ENCODE measurements at regions not wholly inside any gene's neighbourhood (a gene's known extent, or its start where the extent isn't known, plus 50 kb on each side); places are given as distances from the start of the nearest gene placed in this dataset.

GRCh38 chr10:33067917-33068316 is 109.9 kb upstream of the ITGB1 start:
- no peaks in the 10 kb centered on the region for H3K27me3 ChIP-seq (ENCODE audit: insufficient read depth, low read length)
- no peak overlapping the region for H3K4me3 ChIP-seq (ENCODE audit: low read depth, low read length)
- H3K27ac ChIP-seq (ENCODE audit: low read depth, low read length) = peak overlapping the region; percentile 67
- no peaks in the 10 kb centered on the region for H3K36me3 ChIP-seq (ENCODE audit: insufficient read depth, low read length)
- H3K4me1 ChIP-seq (ENCODE audit: control insufficient read depth, insufficient read depth, low read length, unreplicated experiment) = peaks cover 21% of the 10 kb centered on the region
- no peak overlapping the region for H2AFZ ChIP-seq (ENCODE audit: low read length, unreplicated experiment)
- no peaks in the 10 kb centered on the region for H3K79me2 ChIP-seq (ENCODE audit: control insufficient read depth, insufficient read depth, low read length, unreplicated experiment)

GRCh38 chr10:33067481-33067880 is 109.5 kb upstream of the ITGB1 start:
- Histone ChIP-seq H3K4me1 (ENCODE audit: control insufficient read depth, insufficient read depth, low read length, unreplicated experiment) (peaks cover 21% of the 10 kb centered on the region), H2AFZ (ENCODE audit: low read length, unreplicated experiment) (no peak overlapping the region), H3K27me3 (ENCODE audit: insufficient read depth, low read length) (no peaks in the 10 kb centered on the region), H3K36me3 (ENCODE audit: insufficient read depth, low read length) (no peaks in the 10 kb centered on the region), H3K4me3 (ENCODE audit: low read depth, low read length) (no peak overlapping the region), H3K79me2 (ENCODE audit: control insufficient read depth, insufficient read depth, low read length, unreplicated experiment) (no peaks in the 10 kb centered on the region), H3K27ac (ENCODE audit: low read depth, low read length) (peak overlapping the region; percentile 67)

GRCh38 chr10:33066558-33067236 is 108.7 kb upstream of the ITGB1 start:
- Histone ChIP-seq H3K79me2 (ENCODE audit: control insufficient read depth, insufficient read depth, low read length, unreplicated experiment) (no peaks in the 10 kb centered on the region), H3K36me3 (ENCODE audit: insufficient read depth, low read length) (no peaks in the 10 kb centered on the region), H3K27ac (ENCODE audit: low read depth, low read length) (peak overlapping the region; percentile 67), H3K4me1 (ENCODE audit: control insufficient read depth, insufficient read depth, low read length, unreplicated experiment) (peaks cover 21% of the 10 kb centered on the region), H3K4me3 (ENCODE audit: low read depth, low read length) (no peak overlapping the region), H3K27me3 (ENCODE audit: insufficient read depth, low read length) (no peaks in the 10 kb centered on the region), H2AFZ (ENCODE audit: low read length, unreplicated experiment) (no peak overlapping the region)

GRCh38 chr10:33065111-33065510 is 107.1 kb upstream of the ITGB1 start:
- Histone ChIP-seq H3K4me3 (ENCODE audit: low read depth, low read length) (no peak overlapping the region), H2AFZ (ENCODE audit: low read length, unreplicated experiment) (no peak overlapping the region), H3K36me3 (ENCODE audit: insufficient read depth, low read length) (no peaks in the 10 kb centered on the region), H3K79me2 (ENCODE audit: control insufficient read depth, insufficient read depth, low read length, unreplicated experiment) (no peaks in the 10 kb centered on the region), H3K4me1 (ENCODE audit: control insufficient read depth, insufficient read depth, low read length, unreplicated experiment) (peaks cover 21% of the 10 kb centered on the region), H3K27me3 (ENCODE audit: insufficient read depth, low read length) (no peaks in the 10 kb centered on the region), H3K27ac (ENCODE audit: low read depth, low read length) (no peak overlapping the region)

GRCh38 chr10:33064706-33065105 is 106.7 kb upstream of the ITGB1 start:
- no peak overlapping the region for H3K27ac ChIP-seq (ENCODE audit: low read depth, low read length)
- H3K4me3 ChIP-seq (ENCODE audit: low read depth, low read length) = no peak overlapping the region
- no peaks in the 10 kb centered on the region for H3K79me2 ChIP-seq (ENCODE audit: control insufficient read depth, insufficient read depth, low read length, unreplicated experiment)
- H3K36me3 ChIP-seq (ENCODE audit: insufficient read depth, low read length) = no peaks in the 10 kb centered on the region
- peaks cover 21% of the 10 kb centered on the region for H3K4me1 ChIP-seq (ENCODE audit: control insufficient read depth, insufficient read depth, low read length, unreplicated experiment)
- no peak overlapping the region for H2AFZ ChIP-seq (ENCODE audit: low read length, unreplicated experiment)
- no peaks in the 10 kb centered on the region for H3K27me3 ChIP-seq (ENCODE audit: insufficient read depth, low read length)

- no peak overlapping the region for H3K27ac ChIP-seq (ENCODE audit: low read depth, low read length)
- H3K27me3 ChIP-seq (ENCODE audit: insufficient read depth, low read length) = no peaks in the 10 kb centered on the region
- H2AFZ ChIP-seq (ENCODE audit: low read length, unreplicated experiment) = no peak overlapping the region
Measured at GRCh38 chr10:33057620-33058019, 99.6 kb upstream of the ITGB1 start.

GRCh38 chr10:33056828-33057596 is 99.0 kb upstream of the ITGB1 start:
- Histone ChIP-seq H3K4me3 (ENCODE audit: low read depth, low read length) (no peak overlapping the region), H3K79me2 (ENCODE audit: control insufficient read depth, insufficient read depth, low read length, unreplicated experiment) (no peaks in the 10 kb centered on the region), H3K27me3 (ENCODE audit: insufficient read depth, low read length) (no peaks in the 10 kb centered on the region), H3K36me3 (ENCODE audit: insufficient read depth, low read length) (no peaks in the 10 kb centered on the region), H3K27ac (ENCODE audit: low read depth, low read length) (no peak overlapping the region), H3K4me1 (ENCODE audit: control insufficient read depth, insufficient read depth, low read length, unreplicated experiment) (peaks cover 26% of the 10 kb centered on the region), H2AFZ (ENCODE audit: low read length, unreplicated experiment) (no peak overlapping the region)

More at GRCh38 chr10:33057620-33058019, 99.6 kb upstream of the ITGB1 start:
- H3K4me3 ChIP-seq (ENCODE audit: low read depth, low read length) = no peak overlapping the region
- no peaks in the 10 kb centered on the region for H3K79me2 ChIP-seq (ENCODE audit: control insufficient read depth, insufficient read depth, low read length, unreplicated experiment)
- H3K4me1 ChIP-seq (ENCODE audit: control insufficient read depth, insufficient read depth, low read length, unreplicated experiment) = peaks cover 22% of the 10 kb centered on the region
- H3K36me3 ChIP-seq (ENCODE audit: insufficient read depth, low read length) = no peaks in the 10 kb centered on the region

GRCh38 chr10:33055625-33056024 is 97.6 kb upstream of the ITGB1 start:
- H3K4me1 ChIP-seq (ENCODE audit: control insufficient read depth, insufficient read depth, low read length, unreplicated experiment) = peaks cover 26% of the 10 kb centered on the region
- no peak overlapping the region for H3K27ac ChIP-seq (ENCODE audit: low read depth, low read length)
- H3K79me2 ChIP-seq (ENCODE audit: control insufficient read depth, insufficient read depth, low read length, unreplicated experiment) = no peaks in the 10 kb centered on the region
- H2AFZ ChIP-seq (ENCODE audit: low read length, unreplicated experiment) = no peak overlapping the region
- H3K36me3 ChIP-seq (ENCODE audit: insufficient read depth, low read length) = no peaks in the 10 kb centered on the region
- no peak overlapping the region for H3K4me3 ChIP-seq (ENCODE audit: low read depth, low read length)
- no peaks in the 10 kb centered on the region for H3K27me3 ChIP-seq (ENCODE audit: insufficient read depth, low read length)

- Histone ChIP-seq H3K36me3 (ENCODE audit: insufficient read depth, low read length) (no peaks in the 10 kb centered on the region), H3K4me1 (ENCODE audit: control insufficient read depth, insufficient read depth, low read length, unreplicated experiment) (peaks cover 26% of the 10 kb centered on the region), H3K27me3 (ENCODE audit: insufficient read depth, low read length) (no peaks in the 10 kb centered on the region), H3K4me3 (ENCODE audit: low read depth, low read length) (no peak overlapping the region; the same call in 1 of the 2 replicates), H3K27ac (ENCODE audit: low read depth, low read length) (no peak overlapping the region), H2AFZ (ENCODE audit: low read length, unreplicated experiment) (no peak overlapping the region), H3K79me2 (ENCODE audit: control insufficient read depth, insufficient read depth, low read length, unreplicated experiment) (no peaks in the 10 kb centered on the region)
Measured at GRCh38 chr10:33052915-33053810, 95.1 kb upstream of the ITGB1 start.

- H3K79me2 ChIP-seq (ENCODE audit: control insufficient read depth, insufficient read depth, low read length, unreplicated experiment) = no peaks in the 10 kb centered on the region
- no peaks in the 10 kb centered on the region for H3K36me3 ChIP-seq (ENCODE audit: insufficient read depth, low read length)
- no peak overlapping the region for H3K4me3 ChIP-seq (ENCODE audit: low read depth, low read length)
- H3K27ac ChIP-seq (ENCODE audit: low read depth, low read length) = no peak overlapping the region
- H2AFZ ChIP-seq (ENCODE audit: low read length, unreplicated experiment) = no peak overlapping the region
- no peaks in the 10 kb centered on the region for H3K27me3 ChIP-seq (ENCODE audit: insufficient read depth, low read length)
- H3K4me1 ChIP-seq (ENCODE audit: control insufficient read depth, insufficient read depth, low read length, unreplicated experiment) = peaks cover 26% of the 10 kb centered on the region
Measured at GRCh38 chr10:33052263-33052875, 94.3 kb upstream of the ITGB1 start.

Data from ACC112 (cell line).